ENCODE measurements at regions not wholly inside any gene's neighbourhood (a gene's known extent, or its start where the extent isn't known, plus 50 kb on each side); places are given as distances from the start of the nearest gene placed in this dataset.
A peak's percentile ranks its signal among the peaks of the same experiment; 100 is the strongest.

- Histone ChIP-seq H3K36me3 (ENCODE audit: control insufficient read depth, insufficient read depth, low read length) (no peaks in the 10 kb centered on the region), H3K4me3 (ENCODE audit: low read length) (no peak overlapping the region), H3K27ac (ENCODE audit: low read length) (no peak overlapping the region), H3K27me3 (ENCODE audit: control insufficient read depth, insufficient read depth, low read length) (no peaks in the 10 kb centered on the region), H3K9me3 (ENCODE audit: control insufficient read depth, insufficient read depth, low read length) (no peaks in the 10 kb centered on the region), H3K4me1 (ENCODE audit: control insufficient read depth, insufficient read depth, low read length) (no peaks in the 10 kb centered on the region)
- Mint-ChIP-seq H3K36me3 (no peaks in the 10 kb centered on the region), H3K27me3 (ENCODE audit: low read depth in 2 of 2) (no peaks in the 10 kb centered on the region), H3K4me3 (no peak overlapping the region), H3K27ac (no peak overlapping the region), H3K9me3 (peaks cover 0 to 2% of the 10 kb centered on the region in 2 donors), H3K4me1 (peaks cover 0 to 5% of the 10 kb centered on the region in 2 donors)
- no peak for DNase-seq
- WGBS (ENCODE audit: insufficient coverage): 84% methylated on average over 5 of the region's 6 CpGs
- ATAC-seq: no peak
- intact Hi-C loops (cut with micrococcal nuclease): loop anchor here (2.0 kb wide), 2 partner anchors 326 to 634 kb away; no protein-coding TSS in a partner anchor
- TF ChIP-seq CTCF (IDR thresholded peaks at IDR 0.05): no peak
Observed at GRCh38 chr14:31926652-31927347, 150.3 kb upstream of the ARHGAP5 start.

GRCh38 chr14:31927348-31927832, 149.7 kb upstream of the ARHGAP5 start:
- H3K9me3 Mint-ChIP-seq: peaks cover 0 to 2% of the 10 kb centered on the region in 2 donors
- Histone ChIP-seq H3K4me3 (ENCODE audit: low read length) (no peak overlapping the region), H3K9me3 (ENCODE audit: control insufficient read depth, insufficient read depth, low read length) (no peaks in the 10 kb centered on the region), H3K36me3 (ENCODE audit: control insufficient read depth, insufficient read depth, low read length) (no peaks in the 10 kb centered on the region), H3K4me1 (ENCODE audit: control insufficient read depth, insufficient read depth, low read length) (no peaks in the 10 kb centered on the region), H3K27me3 (ENCODE audit: control insufficient read depth, insufficient read depth, low read length) (no peaks in the 10 kb centered on the region), H3K27ac (ENCODE audit: low read length) (no peak overlapping the region)
- TF ChIP-seq CTCF (IDR thresholded peaks at IDR 0.05): no peak
- peaks cover 0 to 5% of the 10 kb centered on the region in 2 donors for H3K4me1 Mint-ChIP-seq
- ATAC-seq (no peak), DNase-seq (peak in 1 of 2 donors; percentile 10)
- no peaks in the 10 kb centered on the region for H3K27me3 Mint-ChIP-seq (ENCODE audit: low read depth in 2 of 2)
- no peaks in the 10 kb centered on the region for H3K36me3 Mint-ChIP-seq
- intact Hi-C loops (cut with micrococcal nuclease): loop anchor here (2.0 kb wide), 2 partner anchors 325 to 633 kb away; no protein-coding TSS in a partner anchor
- no peak overlapping the region for H3K4me3 Mint-ChIP-seq
- WGBS (ENCODE audit: insufficient coverage): 53% methylated on average over 6 of the region's 6 CpGs
- no peak overlapping the region for H3K27ac Mint-ChIP-seq

- WGBS (ENCODE audit: insufficient coverage): 100% methylated on average over 1 of the region's 1 CpG
- no peak for ATAC-seq
Observed at GRCh38 chr14:31930070-31930469, 147.0 kb upstream of the ARHGAP5 start.

More at GRCh38 chr14:31930070-31930469, 147.0 kb upstream of the ARHGAP5 start:
- H3K4me3 ChIP-seq (ENCODE audit: low read length): no peak overlapping the region
- Mint-ChIP-seq H3K27ac (no peak overlapping the region), H3K36me3 (no peaks in the 10 kb centered on the region), H3K4me1 (peaks cover 0 to 5% of the 10 kb centered on the region in 2 donors), H3K27me3 (ENCODE audit: low read depth in 2 of 2) (no peaks in the 10 kb centered on the region), H3K4me3 (no peak overlapping the region), H3K9me3 (peaks cover 0 to 2% of the 10 kb centered on the region in 2 donors)
- H3K27me3 ChIP-seq (ENCODE audit: control insufficient read depth, insufficient read depth, low read length): no peaks in the 10 kb centered on the region
- no peaks in the 10 kb centered on the region for H3K9me3 ChIP-seq (ENCODE audit: control insufficient read depth, insufficient read depth, low read length)
- H3K4me1 ChIP-seq (ENCODE audit: control insufficient read depth, insufficient read depth, low read length): no peaks in the 10 kb centered on the region
- no peak for TF ChIP-seq CTCF (IDR thresholded peaks at IDR 0.05)
- no peaks in the 10 kb centered on the region for H3K36me3 ChIP-seq (ENCODE audit: control insufficient read depth, insufficient read depth, low read length)
- intact Hi-C loops (cut with micrococcal nuclease): no loop called here
- H3K27ac ChIP-seq (ENCODE audit: low read length): no peak overlapping the region
- no peak for DNase-seq
